ENCODE measurements at regions not wholly inside any gene's neighbourhood (a gene's known extent, or its start where the extent isn't known, plus 50 kb on each side); places are given as distances from the start of the nearest gene placed in this dataset.
"Not testable (repeated sequence)": the region's sequence is repeated elsewhere in the genome, so short reads cannot be mapped to it uniquely, and the experiment has no call there.

GRCh38 chr6:6749702-6750491 lies 161.4 kb downstream of the LY86 start:
- DNase-seq, result peak; percentile 7

GRCh38 chr6:6750594-6751265 lies 162.2 kb downstream of the LY86 start:
- no peak for DNase-seq

DNA sequence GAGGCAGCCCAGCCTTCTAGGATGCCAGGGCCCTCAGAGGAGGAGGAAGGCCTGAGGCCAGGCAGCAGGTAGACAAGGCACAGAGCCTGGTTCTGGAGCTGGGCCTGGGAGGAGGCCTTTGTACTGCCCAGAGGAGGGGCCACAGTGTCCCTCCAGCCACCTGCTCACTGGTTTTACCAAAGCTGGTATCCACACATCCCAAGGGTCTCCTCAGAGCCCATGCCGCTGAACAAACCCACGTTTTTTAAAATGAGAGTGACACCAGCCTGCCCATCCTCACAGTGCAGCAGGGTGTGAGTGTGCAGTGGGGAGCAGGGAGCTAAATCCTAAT lies 162.7 kb downstream of the LY86 start:
- no peak for DNase-seq

GRCh38 chr6:6751619-6752023 lies 163.1 kb downstream of the LY86 start:
- no peak for DNase-seq

DNA sequence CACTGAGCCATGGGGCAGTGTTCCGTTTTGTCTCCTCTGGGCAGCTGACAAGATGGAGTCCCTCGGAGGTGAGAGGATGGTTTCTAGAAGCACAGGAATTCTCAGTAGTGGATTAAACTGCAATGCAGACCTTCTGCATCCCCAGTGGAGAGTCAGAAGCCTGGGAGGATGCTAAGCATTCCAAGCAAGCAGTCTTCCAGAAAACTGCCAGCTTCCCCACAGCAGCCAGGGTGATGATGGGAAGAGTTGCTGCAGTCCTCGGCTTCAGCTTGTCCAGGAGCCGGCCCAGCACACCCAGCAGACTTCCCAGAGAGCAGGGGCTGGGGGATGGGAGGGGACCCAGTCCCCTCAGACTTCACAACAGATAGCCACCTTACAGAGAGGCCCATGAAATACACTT lies 163.6 kb downstream of the LY86 start:
- DNase-seq, result no peak

- no peak for DNase-seq
These were observed 164.8 kb downstream of the LY86 start for GRCh38 chr6:6753301-6753700.

- no peak for DNase-seq
These were observed 168.0 kb downstream of the LY86 start for GRCh38 chr6:6756526-6756925.

DNA sequence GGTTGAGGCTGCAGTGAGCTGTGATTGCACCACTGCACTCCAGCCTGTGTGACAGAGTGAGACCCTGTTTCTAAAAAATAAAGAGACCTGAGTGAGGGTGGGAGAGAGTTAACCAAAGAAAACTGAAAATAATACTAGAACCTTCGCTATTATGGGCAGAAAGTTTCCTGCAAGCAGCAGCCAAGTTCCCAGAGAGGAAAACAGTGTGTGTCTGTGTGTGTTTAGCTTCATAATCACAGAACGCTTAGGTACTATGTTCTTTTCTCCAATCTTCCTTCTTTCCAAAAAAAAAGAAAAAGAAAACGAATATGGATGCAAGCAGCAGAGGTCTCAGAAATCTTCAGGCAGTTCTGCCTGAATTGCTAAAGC lies 170.0 kb downstream of the LY86 start:
- no peak for DNase-seq

DNA sequence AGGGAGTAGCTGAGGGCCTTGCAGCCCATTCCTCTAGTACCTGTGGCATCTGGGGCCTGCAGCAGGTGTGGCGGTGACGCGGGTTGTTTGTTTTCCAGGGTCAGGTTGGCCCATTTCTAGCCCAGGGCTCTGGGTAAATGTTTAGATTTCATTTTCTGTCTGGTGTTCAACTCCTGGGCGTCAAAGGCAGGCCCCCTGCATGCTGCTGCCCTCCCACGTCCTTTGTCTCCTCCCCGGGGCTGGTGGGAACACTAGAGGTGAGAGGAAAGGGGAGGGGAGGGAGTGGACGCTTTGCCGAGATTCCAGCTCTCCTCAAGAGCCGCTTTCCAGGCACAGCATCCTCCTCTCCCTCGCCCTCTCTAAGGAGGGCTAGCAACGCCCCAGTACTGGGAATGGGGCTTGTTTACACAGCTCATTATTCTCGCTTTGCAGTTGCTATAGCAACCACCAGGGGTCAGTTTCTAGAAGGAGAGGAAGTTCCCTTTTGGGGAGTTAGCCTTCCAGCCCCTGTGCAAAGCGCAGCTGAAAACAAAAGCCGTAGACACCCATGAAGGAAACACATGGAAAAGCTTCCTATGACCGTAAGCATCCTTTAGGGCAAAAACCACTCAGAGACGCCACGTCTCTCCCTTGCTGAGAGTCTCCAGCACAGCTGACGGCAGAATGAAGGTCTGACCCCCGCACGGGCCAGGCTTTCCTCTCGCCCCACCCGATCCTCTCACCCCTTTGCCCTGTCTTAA lies 170.6 kb downstream of the LY86 start:
- DNase-seq, result peak; percentile 92

- DNase-seq, result no peak
These were observed 171.5 kb downstream of the LY86 start for GRCh38 chr6:6760002-6760401.

DNA sequence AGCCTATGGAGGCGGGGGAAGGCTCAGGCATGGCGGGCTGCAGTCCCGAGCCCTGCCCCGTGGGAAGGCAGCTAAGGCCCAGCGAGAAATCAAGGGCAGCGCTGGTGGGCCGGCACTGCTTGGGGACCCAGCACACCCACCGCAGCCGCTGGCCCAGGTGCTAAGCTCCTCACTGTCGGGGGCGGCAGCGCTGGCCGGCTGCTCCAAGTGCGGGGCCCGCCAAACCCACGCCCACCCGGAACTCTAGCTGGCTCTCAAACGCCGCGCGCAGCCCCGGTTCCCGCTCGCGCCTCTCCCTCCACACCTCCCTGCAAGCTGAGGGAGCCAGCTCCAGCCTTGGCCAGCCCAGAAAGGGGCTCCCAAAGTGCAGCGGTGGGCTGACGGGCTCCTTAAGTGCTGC lies 174.0 kb downstream of the LY86 start:
- not testable (repeated sequence) for DNase-seq

DNA sequence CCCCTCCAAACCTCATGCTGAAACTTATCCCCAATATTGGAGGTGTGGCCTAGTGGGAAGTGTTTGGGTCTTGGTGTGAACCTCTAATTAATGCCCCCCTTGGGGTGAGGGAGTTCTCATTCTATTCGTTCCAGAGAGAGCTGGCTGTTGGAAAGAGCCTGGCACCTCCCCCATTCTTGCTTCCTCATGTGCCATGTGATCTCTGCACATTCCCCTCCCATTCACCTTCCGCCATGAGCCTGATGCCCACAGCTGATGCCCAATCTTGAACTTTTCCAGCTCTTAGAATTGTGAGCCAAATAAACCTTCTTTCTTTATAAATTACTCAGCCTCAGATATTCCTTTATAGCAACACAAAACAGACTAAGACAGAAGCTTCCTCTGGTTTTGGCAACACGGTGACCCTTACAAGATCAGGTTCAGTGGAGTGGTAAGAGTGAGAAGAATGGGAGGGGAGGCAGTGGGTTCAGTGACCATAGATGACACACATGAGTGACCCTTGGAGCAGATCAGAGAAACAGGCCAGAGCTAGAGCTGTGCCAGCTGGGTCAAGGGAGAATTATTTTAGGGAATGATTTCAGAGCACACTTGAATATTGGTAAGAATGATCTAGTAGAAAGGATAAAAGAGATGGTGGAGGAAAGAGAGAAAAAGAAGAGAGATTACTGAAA lies 176.4 kb downstream of the LY86 start:
- no peak for DNase-seq

GRCh38 chr6:6766230-6766905 lies 177.8 kb downstream of the LY86 start:
- no peak for DNase-seq

DNA sequence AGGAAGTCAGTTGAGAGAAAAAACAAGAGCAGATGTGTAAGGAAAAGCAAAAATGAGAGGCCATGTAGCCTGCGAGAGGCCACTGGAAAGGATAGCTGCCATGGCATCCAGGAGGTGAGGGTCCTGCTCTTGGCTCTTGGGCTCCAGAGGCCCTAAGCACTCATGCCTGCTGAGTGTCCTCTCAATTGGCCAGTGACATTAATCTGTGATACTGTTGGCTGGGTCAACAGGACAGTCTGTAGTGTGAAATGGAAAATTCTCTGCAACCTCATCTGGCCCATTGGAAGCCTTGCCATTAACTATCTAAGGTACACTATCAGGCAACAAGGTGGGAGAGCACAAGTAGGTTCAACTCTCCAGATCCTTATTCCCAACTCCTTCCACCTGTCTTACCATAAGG lies 180.9 kb downstream of the LY86 start:
- no peak for DNase-seq

- peak; percentile 4 for DNase-seq
These were observed 182.9 kb downstream of the LY86 start for GRCh38 chr6:6771224-6771945.

DNA sequence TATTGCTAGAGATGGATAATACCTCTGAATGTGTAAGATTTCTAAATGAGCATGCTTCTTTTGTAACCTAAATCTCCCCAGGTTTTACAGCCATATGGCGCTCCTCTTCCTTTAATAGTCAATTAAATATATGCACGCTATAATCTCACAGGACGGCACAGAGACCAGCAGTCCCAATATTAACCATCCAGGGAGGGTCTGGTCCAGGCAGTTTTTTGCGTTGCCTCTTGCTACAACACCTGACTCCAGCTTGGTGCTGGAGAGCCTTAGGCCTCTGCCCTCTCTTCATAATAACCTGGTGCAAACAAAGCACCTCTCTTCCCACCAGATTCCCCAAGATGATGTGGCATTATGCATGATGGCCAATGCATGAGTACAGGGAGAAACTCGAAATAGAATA lies 183.4 kb downstream of the LY86 start:
- no peak for DNase-seq

DNA sequence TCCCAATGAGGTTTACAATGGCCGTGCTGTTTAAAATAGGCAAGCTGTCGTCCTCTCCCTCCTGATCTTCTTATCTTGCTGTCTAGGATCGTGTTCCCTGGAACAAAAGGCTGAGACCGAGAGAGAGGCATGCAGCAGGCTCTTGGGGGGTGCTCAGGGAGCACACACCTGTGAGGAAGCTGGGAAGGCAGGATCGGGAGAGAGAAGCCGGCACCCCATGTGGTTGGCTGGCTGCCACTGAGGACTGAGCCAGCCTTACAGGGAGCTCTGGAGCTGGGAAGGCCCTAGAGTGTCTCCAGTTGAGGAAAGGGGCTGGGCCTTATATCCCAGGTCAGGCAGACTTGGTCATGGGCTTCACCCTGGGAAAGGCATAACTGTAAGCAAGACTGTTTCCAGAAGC lies 184.2 kb downstream of the LY86 start:
- DNase-seq, result peak; percentile 89

DNA sequence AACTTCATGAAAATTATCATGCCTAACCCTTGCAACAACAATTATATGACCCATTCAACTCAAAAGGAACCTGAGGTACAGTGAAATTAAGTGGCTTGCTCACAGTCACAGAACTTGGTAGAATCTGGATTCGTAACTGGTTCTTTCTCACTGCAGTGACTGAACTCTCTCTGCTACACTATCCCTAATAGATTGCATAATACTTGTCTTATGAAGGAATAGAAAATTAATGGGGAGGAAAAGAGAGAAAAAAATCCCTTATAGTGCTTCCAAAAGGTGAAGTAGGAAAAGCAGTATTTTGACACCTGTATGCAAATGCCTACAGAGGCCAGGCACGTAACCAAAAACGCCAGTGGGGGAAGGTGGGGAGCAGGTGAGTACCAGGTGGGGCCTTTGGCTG lies 186.6 kb downstream of the LY86 start:
- DNase-seq, result peak; percentile 87

DNA sequence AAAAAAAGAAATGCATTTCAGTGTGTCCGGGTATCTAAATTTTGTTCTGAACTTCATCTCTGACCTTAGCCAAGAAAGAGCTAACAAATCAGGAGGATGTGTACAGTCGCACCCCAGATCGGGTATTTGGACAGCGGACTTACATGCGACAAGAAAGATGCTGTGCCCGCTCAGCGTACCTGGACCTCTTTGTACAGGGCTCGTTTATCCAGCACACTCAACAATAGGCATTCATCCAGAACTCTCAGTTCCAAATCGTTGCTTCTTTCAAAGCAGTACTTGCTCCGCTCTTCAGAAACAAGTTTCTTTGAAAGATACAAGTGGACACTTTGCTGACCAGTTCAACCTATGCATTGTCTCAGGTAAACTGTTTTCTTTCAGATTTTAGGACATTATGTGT lies 191.7 kb downstream of the LY86 start:
- no peak for DNase-seq

DNA sequence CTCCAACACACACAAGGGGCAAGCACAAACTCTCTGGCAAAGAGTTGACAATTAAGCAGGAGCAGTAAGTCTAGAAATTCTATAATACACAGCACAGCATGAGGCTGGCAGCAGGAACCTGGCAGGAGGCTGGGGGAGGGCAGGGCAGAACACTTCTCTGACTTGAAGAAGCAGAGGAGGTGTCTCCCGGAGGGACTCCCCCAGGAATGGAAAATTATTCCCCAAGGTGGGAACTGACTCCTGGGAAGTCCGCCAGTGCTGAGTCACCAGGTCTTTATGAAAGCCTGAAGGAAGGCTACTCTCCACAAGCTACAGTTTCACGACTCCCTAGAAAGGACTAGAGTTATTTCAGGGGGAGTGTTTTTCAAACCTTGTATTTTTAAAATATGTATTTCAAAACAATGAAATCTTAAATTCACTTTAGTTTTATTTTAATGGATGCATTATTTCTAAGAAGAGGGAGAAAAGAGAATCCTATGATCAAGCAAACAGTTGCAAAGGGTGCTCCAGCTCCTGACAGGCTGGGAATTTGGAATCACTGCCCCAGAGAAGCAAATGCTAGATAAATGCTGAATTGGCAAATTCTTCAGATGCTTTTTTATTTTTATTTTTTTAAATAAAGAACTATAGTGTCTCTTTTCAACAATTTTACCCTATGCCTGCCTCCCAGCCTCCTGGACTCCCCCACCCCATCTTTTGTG lies 192.8 kb downstream of the LY86 start:
- no peak for DNase-seq

- DNase-seq, result no peak
These were observed 193.3 kb downstream of the LY86 start for GRCh38 chr6:6781873-6782227.

GRCh38 chr6:6783721-6784120 lies 195.2 kb downstream of the LY86 start:
- DNase-seq, result no peak

Measured in NCI-H146 (cell line).